IMR-90 (cell line): ENCODE measurements at regions not wholly inside any gene's neighbourhood (a gene's known extent, or its start where the extent isn't known, plus 50 kb on each side); places are given as distances from the start of the nearest gene placed in this dataset.

Experiments
- ATAC-seq: fragments of 200-7000 bp; cut with Tn5 transposase; 2 replicates; pipeline ENCODE4 v1.9.1; 2020; ENCODE audit warnings: low read depth, mild to moderate bottlenecking, moderate library complexity
- BruUV-seq: library from RNA; stranded (reverse); fragments of 400-500 nt; replicated peaks from 2 replicates; lab custom pipeline; 2021; lab: Mats Ljungman, UMichigan
- CTCF ChIA-PET: fragments of 300-600 bp; formaldehyde crosslinking; extraction: SDS; loops from one replicate; lab custom pipeline; 2021; ENCODE audit warnings: antibody characterized with exemption; lab: Yijun Ruan, JAX
- POLR2A ChIA-PET: fragments of 300-600 bp; sonication (Branson Sonifier 250); formaldehyde crosslinking; loops from one replicate; lab custom pipeline; 2022; ENCODE audit warnings: antibody characterized with exemption; ENCODE audit not compliant: unreplicated experiment; lab: Charles Lee
- DNase-seq: peaks from one replicate; pipeline ENCODE4 v3.0.0; 2013
- H2AFZ ChIP-seq: replicated peaks from 2 replicates; pipeline ENCODE3; 2013; ENCODE audit warnings: low read length, mild to moderate bottlenecking; ENCODE audit not compliant: poor library complexity
- H2AK5ac ChIP-seq: 2 replicates; pipeline ENCODE4 v1.6.1; 2013; ENCODE audit warnings: low read depth, low read length, inconsistent platforms
- H2AK9ac ChIP-seq: replicated peaks from 2 replicates; pipeline ENCODE3; 2013; ENCODE audit warnings: mild to moderate bottlenecking, low read depth, low read length, moderate library complexity; ENCODE audit not compliant: poor library complexity
- H2BK120ac ChIP-seq: 2 replicates; pipeline ENCODE4 v1.6.1; 2013; ENCODE audit warnings: low read depth, low read length, inconsistent platforms
- H2BK15ac ChIP-seq: 3 replicates; pipeline ENCODE4 v1.6.1; 2013; ENCODE audit warnings: low read depth, low read length, inconsistent platforms
- H2BK20ac ChIP-seq: 2 replicates; pipeline ENCODE4 v1.6.1; 2013; ENCODE audit warnings: low read depth, mild to moderate bottlenecking, inconsistent platforms, low read length, moderate library complexity
- H2BK5ac ChIP-seq: 2 replicates; pipeline ENCODE4 v1.6.1; 2013; ENCODE audit warnings: mild to moderate bottlenecking, low read depth, low read length, inconsistent platforms; ENCODE audit not compliant: poor library complexity, severe bottlenecking
- H3K14ac ChIP-seq: replicated peaks from 2 replicates; pipeline ENCODE4 v1.6.1; 2013; ENCODE audit warnings: low read depth, low read length, inconsistent platforms
- H3K18ac ChIP-seq: 2 replicates; pipeline ENCODE4 v1.6.1; 2013; ENCODE audit warnings: low read depth, low read length, control low read depth
- H3K23ac ChIP-seq: 2 replicates; pipeline ENCODE4 v1.6.1; 2013; ENCODE audit warnings: low read depth, low read length, inconsistent platforms
- H3K27ac ChIP-seq: 2 replicates; pipeline ENCODE4 v1.5.1; 2013; ENCODE audit warnings: mild to moderate bottlenecking, control low read depth, low read length; ENCODE audit not compliant: insufficient read depth
- H3K27me3 ChIP-seq: 2 replicates; pipeline ENCODE4 v1.6.1; 2013; ENCODE audit warnings: low read length; ENCODE audit not compliant: control insufficient read depth, insufficient read depth
- H3K36me3 ChIP-seq: 2 replicates; pipeline ENCODE4 v1.6.1; 2013; ENCODE audit warnings: low read length, mixed read lengths; ENCODE audit not compliant: control insufficient read depth, insufficient read depth
- H3K4ac ChIP-seq: 2 replicates; pipeline ENCODE4 v1.6.1; 2013; ENCODE audit warnings: low read depth, low read length, inconsistent platforms
- H3K4me1 ChIP-seq: 2 replicates; pipeline ENCODE4 v1.6.1; 2013; ENCODE audit warnings: low read length, mixed read lengths; ENCODE audit not compliant: control insufficient read depth, insufficient read depth
- H3K4me2 ChIP-seq: 2 replicates; pipeline ENCODE4 v1.6.1; 2013; ENCODE audit warnings: low read depth, mild to moderate bottlenecking, control low read depth, low read length, moderate library complexity
- H3K4me3 ChIP-seq: 2 replicates; pipeline ENCODE4 v1.5.1; 2013; ENCODE audit warnings: low read depth, mild to moderate bottlenecking, control low read depth, low read length, moderate library complexity; ENCODE audit not compliant: insufficient read depth
- H3K56ac ChIP-seq: 2 replicates; pipeline ENCODE4 v1.6.1; 2013; ENCODE audit warnings: low read length, inconsistent platforms; ENCODE audit not compliant: insufficient read depth; ENCODE audit errors: extremely low read depth
- H3K79me1 ChIP-seq, 2 experiments: 2 replicates each; pipeline ENCODE4 v1.6.1; 2013; ENCODE audit warnings: low read length in 2 of 2, inconsistent platforms in 1 of 2, low read depth in 1 of 2
- H3K9ac ChIP-seq: 2 replicates; pipeline ENCODE4 v1.6.1; 2013; ENCODE audit warnings: low read depth, low read length, control low read depth
- H3K9me1 ChIP-seq: 2 replicates; pipeline ENCODE4 v1.6.1; 2013; ENCODE audit warnings: low read length, inconsistent platforms; ENCODE audit not compliant: insufficient read depth
- H3K9me3 ChIP-seq: 2 replicates; pipeline ENCODE4 v1.6.1; 2013; ENCODE audit warnings: low read length; ENCODE audit not compliant: control insufficient read depth, insufficient read depth
- H4K20me1 ChIP-seq: 2 replicates; pipeline ENCODE4 v1.6.1; 2013; ENCODE audit warnings: low read length, inconsistent platforms; ENCODE audit not compliant: insufficient read depth
- H4K5ac ChIP-seq: 2 replicates; pipeline ENCODE4 v1.6.1; 2013; ENCODE audit warnings: mild to moderate bottlenecking, low read depth, low read length, control low read depth
- H4K8ac ChIP-seq, 2 experiments: 2 replicates each; pipeline ENCODE4 v1.6.1; 2013; ENCODE audit warnings: low read depth in 2 of 2, low read length in 2 of 2, control low read depth in 1 of 2, inconsistent platforms in 1 of 2
- H4K91ac ChIP-seq: 2 replicates; pipeline ENCODE4 v1.6.1; 2013; ENCODE audit warnings: low read depth, low read length, inconsistent platforms; ENCODE audit not compliant: insufficient read depth
- BHLHE40 ChIP-seq: fragments of 150-350 bp; IDR thresholded peaks from 2 replicates; pipeline ENCODE4 v1.6.1; 2016; ENCODE audit warnings: mild to moderate bottlenecking, low read depth, low read length
- RAD21 ChIP-seq: IDR thresholded peaks from 2 replicates; pipeline ENCODE4 v1.6.1; 2012; ENCODE audit warnings: low read length, improper control_type of control experiment
- RCOR1 ChIP-seq: IDR thresholded peaks from 2 replicates; pipeline ENCODE4 v1.6.1; 2012; ENCODE audit warnings: mild to moderate bottlenecking, low read length, improper control_type of control experiment; ENCODE audit not compliant: insufficient replicate concordance
- whole genome bisulfite sequencing, 2 experiments: methylation state at CpG; one replicate each; pipeline versions ENCODE4 v1.1.5 to v1.1.7; 2013; ENCODE audit warnings: missing lambda C conversion rate in 2 of 2; ENCODE audit not compliant: insufficient read length in 1 of 2; ENCODE audit errors: extremely low coverage in 2 of 2; 5-methylcytosine and 5-hydroxymethylcytosine counted together
- dilution Hi-C: fragments of 300-500 bp; cut with HindIII; formaldehyde crosslinking; loops from one replicate; pipeline ENCODE4 v1.14.3; 2018; ENCODE audit warnings: low sequenced_read_pairs; ENCODE audit not compliant: unreplicated experiment
- in situ Hi-C: fragments of 300-500 bp; cut with MboI; formaldehyde crosslinking; loops from 3 replicates; pipeline ENCODE4 v1.14.3; 2019; ENCODE audit warnings: low sequenced_read_pairs, inconsistent platforms, mixed read lengths
- intact Hi-C: fragments of 100-400 bp; cut with micrococcal nuclease; formaldehyde crosslinking; loops from 2 replicates; pipeline ENCODE4 v1.10.0; 2022

DNA sequence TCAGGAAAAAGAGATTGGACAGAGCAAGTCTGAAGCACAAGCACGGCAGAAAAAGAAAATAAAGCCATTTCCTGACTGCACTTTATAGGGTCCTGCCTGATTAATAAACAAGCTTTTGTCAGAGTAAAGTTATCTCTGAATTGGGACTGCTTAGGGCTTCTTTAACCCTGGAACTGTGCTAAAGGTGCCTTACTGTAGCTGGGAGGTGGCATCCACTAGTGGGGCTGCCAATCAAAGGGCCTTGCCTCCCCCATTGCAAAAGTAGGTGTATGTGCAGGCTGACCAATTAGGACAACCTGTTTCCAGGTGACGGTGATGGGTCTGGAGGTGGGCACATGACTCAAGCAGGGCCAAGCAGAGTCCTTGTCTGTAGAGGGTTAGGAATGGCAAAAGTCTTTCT is 57.4 kb upstream of the RAPH1 start:
- no peak overlapping the region for H3K18ac ChIP-seq
- peaks cover 9% of the 10 kb centered on the region for H3K4me1 ChIP-seq
- CTCF ChIA-PET, result no interaction called here
- H3K23ac ChIP-seq, result no peak overlapping the region
- H3K27ac ChIP-seq, result no peak overlapping the region
- H4K20me1 ChIP-seq, result no peaks in the 10 kb centered on the region
- H3K9me1 ChIP-seq, result no peaks in the 10 kb centered on the region; the same call in 1 of the 2 replicates
- H3K4ac ChIP-seq, result no peak overlapping the region
- H3K56ac ChIP-seq, result no peak overlapping the region
- intact Hi-C loops, result no loop called here
- no peak overlapping the region for H3K4me2 ChIP-seq
- no peak for TF ChIP-seq RAD21
- TF ChIP-seq RCOR1, result no peak
- no peak for TF ChIP-seq BHLHE40
- no peak overlapping the region for H4K5ac ChIP-seq
- no peak for ATAC-seq
- no peak for DNase-seq
- POLR2A ChIA-PET, result no interaction called here
- no peak overlapping the region for H2BK120ac ChIP-seq
- H2AFZ ChIP-seq, result no peak overlapping the region
- dilution Hi-C loops, result no loop called here
- peak overlapping the region; percentile 37; the same call in 1 of the 2 replicates for H2BK20ac ChIP-seq
- no peak overlapping the region for H2AK9ac ChIP-seq
- no peak overlapping the region for H3K4me3 ChIP-seq
- H3K9me3 ChIP-seq, result no peaks in the 10 kb centered on the region
- no peak overlapping the region for H3K9ac ChIP-seq
- no peak overlapping the region for H2BK5ac ChIP-seq
- no peaks in the 10 kb centered on the region for H3K36me3 ChIP-seq
- no peaks in the 10 kb centered on the region for H3K27me3 ChIP-seq
- WGBS, 2 experiments, result no CpG with 5 or more reads among the region's 2 CpGs
- H3K14ac ChIP-seq, result no peak overlapping the region
- no peak overlapping the region for H4K91ac ChIP-seq
- no peak overlapping the region; the same call in 1 of the 2 replicates for H2AK5ac ChIP-seq
- no peak overlapping the region for H4K8ac ChIP-seq
- BruUV-seq, result no TSS peak
- no peaks in the 10 kb centered on the region for H3K79me1 ChIP-seq
- no peak overlapping the region for H2BK15ac ChIP-seq
- in situ Hi-C loops, result no loop called here
